H9 (cell line): ENCODE measurements at regions not wholly inside any gene's neighbourhood (a gene's known extent, or its start where the extent isn't known, plus 50 kb on each side); places are given as distances from the start of the nearest gene placed in this dataset.

Source experiments
- DNase-seq: peaks from one replicate; pipeline ENCODE4 v3.0.0-alpha.2; 2017
- H2AFZ ChIP-seq: one replicate; pipeline ENCODE4 v1.6.1; 2013; ENCODE audit warnings: mild to moderate bottlenecking, low read length, control low read depth, moderate library complexity
- H2AK5ac ChIP-seq: 2 replicates; pipeline ENCODE4 v1.6.1; 2013; ENCODE audit warnings: low read length, control low read depth, mixed read lengths; ENCODE audit not compliant: insufficient read length
- H2BK120ac ChIP-seq: one replicate; pipeline ENCODE4 v1.6.1; 2013; ENCODE audit warnings: low read depth, mild to moderate bottlenecking, low read length, control low read depth, inconsistent platforms; ENCODE audit not compliant: poor library complexity, severe bottlenecking
- H2BK12ac ChIP-seq: 2 replicates; pipeline ENCODE4 v1.6.1; 2013; ENCODE audit warnings: low read length, control low read depth, mixed read lengths, low read depth; ENCODE audit not compliant: insufficient read length
- H2BK15ac ChIP-seq: 2 replicates; pipeline ENCODE4 v1.6.1; 2013; ENCODE audit warnings: low read depth, low read length, control low read depth
- H2BK20ac ChIP-seq: one replicate; pipeline ENCODE4 v1.6.1; 2013; ENCODE audit warnings: low read depth, mild to moderate bottlenecking, low read length, control low read depth, inconsistent platforms; ENCODE audit not compliant: poor library complexity, severe bottlenecking
- H2BK5ac ChIP-seq: 2 replicates; pipeline ENCODE4 v1.6.1; 2013; ENCODE audit warnings: low read length, control low read depth, mixed read lengths; ENCODE audit not compliant: insufficient read length
- H3K14ac ChIP-seq: 2 replicates; pipeline ENCODE4 v1.6.1; 2013; ENCODE audit warnings: low read length, control low read depth; ENCODE audit not compliant: insufficient read depth
- H3K18ac ChIP-seq: 2 replicates; pipeline ENCODE4 v1.6.1; 2013; ENCODE audit warnings: low read depth, mild to moderate bottlenecking, mixed read lengths, low read length, control low read depth; ENCODE audit not compliant: insufficient read length
- H3K23ac ChIP-seq: 2 replicates; pipeline ENCODE4 v1.6.1; 2013; ENCODE audit warnings: low read length, control low read depth, mixed read lengths, low read depth; ENCODE audit not compliant: insufficient read length
- H3K23me2 ChIP-seq: 2 replicates; pipeline ENCODE4 v1.6.1; 2013; ENCODE audit warnings: low read depth, mild to moderate bottlenecking, mixed read lengths, low read length, control low read depth; ENCODE audit not compliant: insufficient read length, poor library complexity, severe bottlenecking
- H3K27ac ChIP-seq: 2 replicates; pipeline ENCODE4 v1.5.1; 2013; ENCODE audit warnings: low read length, control low read depth, mixed read lengths, low read depth; ENCODE audit not compliant: insufficient read length
- H3K27me3 ChIP-seq: 2 replicates; pipeline ENCODE4 v1.6.1; 2013; ENCODE audit warnings: low read length, control low read depth, inconsistent platforms; ENCODE audit not compliant: insufficient read depth
- H3K4ac ChIP-seq: 2 replicates; pipeline ENCODE4 v1.6.1; 2013; ENCODE audit warnings: low read depth, mild to moderate bottlenecking, control low read depth, inconsistent platforms, low read length, moderate library complexity
- H3K4me1 ChIP-seq: 2 replicates; pipeline ENCODE4 v1.6.1; 2013; ENCODE audit warnings: low read length, control low read depth, inconsistent platforms; ENCODE audit not compliant: insufficient read depth
- H3K4me2 ChIP-seq: 2 replicates; pipeline ENCODE4 v1.6.1; 2013; ENCODE audit warnings: low read length, control low read depth, mixed read lengths; ENCODE audit not compliant: insufficient read length, insufficient read depth
- H3K56ac ChIP-seq: 2 replicates; pipeline ENCODE4 v1.6.1; 2013; ENCODE audit warnings: low read depth, mild to moderate bottlenecking, mixed read lengths, low read length, control low read depth; ENCODE audit not compliant: insufficient read length
- H3K79me1 ChIP-seq: 2 replicates; pipeline ENCODE4 v1.6.1; 2013; ENCODE audit warnings: low read depth, mild to moderate bottlenecking, moderate library complexity, low read length, control low read depth, inconsistent platforms; ENCODE audit not compliant: insufficient read depth, poor library complexity, severe bottlenecking
- H3K79me2 ChIP-seq: 2 replicates; pipeline ENCODE4 v1.6.1; 2013; ENCODE audit warnings: low read length, control low read depth, inconsistent platforms; ENCODE audit not compliant: insufficient read depth
- H3K9ac ChIP-seq: 2 replicates; pipeline ENCODE4 v1.6.1; 2013; ENCODE audit warnings: low read length, control low read depth, mixed read lengths; ENCODE audit not compliant: insufficient read length; ENCODE audit errors: extremely low read depth
- H3K9me3 ChIP-seq: one replicate; pipeline ENCODE4 v1.6.1; 2013; ENCODE audit warnings: low read depth, low read length, inconsistent platforms; ENCODE audit not compliant: control insufficient read depth
- H3T11ph ChIP-seq: one replicate; pipeline ENCODE4 v1.6.1; 2013; ENCODE audit warnings: mild to moderate bottlenecking, low read length, control low read depth, inconsistent platforms
- H4K20me1 ChIP-seq: one replicate; pipeline ENCODE4 v1.6.1; 2013; ENCODE audit not compliant: control insufficient read depth, insufficient read length, insufficient read depth
- H4K5ac ChIP-seq: 2 replicates; pipeline ENCODE4 v1.6.1; 2013; ENCODE audit warnings: low read depth, mild to moderate bottlenecking, mixed read lengths, low read length, control low read depth; ENCODE audit not compliant: insufficient read length
- H4K8ac ChIP-seq: replicated peaks from 2 replicates; pipeline ENCODE4 v1.6.1; 2013; ENCODE audit warnings: low read length, control low read depth, mixed read lengths, low read depth; ENCODE audit not compliant: insufficient read length
- H4K91ac ChIP-seq: 2 replicates; pipeline ENCODE4 v1.6.1; 2013; ENCODE audit warnings: low read depth, mild to moderate bottlenecking, moderate library complexity, mixed read lengths, low read length, control low read depth; ENCODE audit not compliant: insufficient read length
- H3K27ac Mint-ChIP-seq, 3 experiments: 2 replicates in 2 of 3; 3 replicates in 1 of 3; pipeline ENCODE4 v1.8.0; 2020 to 2021; ENCODE audit warnings: mixed read lengths in 3 of 3, mild to moderate bottlenecking in 1 of 3, moderate library complexity in 1 of 3
- H3K27me3 Mint-ChIP-seq: 2 replicates; pipeline ENCODE4 v1.8.0; 2021; ENCODE audit warnings: low read depth, mild to moderate bottlenecking, moderate library complexity, mixed read lengths
- H3K36me3 Mint-ChIP-seq, 3 experiments: 2 replicates in 2 of 3; 3 replicates in 1 of 3; pipeline ENCODE4 v1.8.0; 2020 to 2021; ENCODE audit warnings: low read depth in 3 of 3, mixed read lengths in 3 of 3; ENCODE audit not compliant: insufficient read depth in 1 of 3
- H3K4me1 Mint-ChIP-seq, 2 experiments: 2 replicates each; pipeline ENCODE4 v1.8.0; 2020; ENCODE audit warnings: mixed read lengths in 2 of 2
- H3K4me3 Mint-ChIP-seq, 2 experiments: 2 replicates in 1 of 2; 3 replicates in 1 of 2; pipeline ENCODE4 v1.8.0; 2020 to 2021; ENCODE audit warnings: mild to moderate bottlenecking in 2 of 2, mixed read lengths in 2 of 2, moderate library complexity in 1 of 2
- H3K9me3 Mint-ChIP-seq, 2 experiments: 2 replicates in 1 of 2; 3 replicates in 1 of 2; pipeline ENCODE4 v1.8.0; 2020; ENCODE audit warnings: mild to moderate bottlenecking in 2 of 2, mixed read lengths in 2 of 2, moderate library complexity in 1 of 2
- WGBS: extraction: QIAGEN DNeasy Blood & Tissue Kit; methylation state at CpG from one replicate; pipeline ENCODE4 v1.1.7; 2013; ENCODE audit warnings: missing lambda C conversion rate, low lambda C conversion rate, mixed read lengths; ENCODE audit not compliant: insufficient read length; ENCODE audit errors: extremely low coverage; 5-methylcytosine and 5-hydroxymethylcytosine counted together
- TF ChIP-seq, protein P1 (sequence below): fragments of 200-600 bp; sonication (generic); conservative IDR thresholded peaks from 3 replicates; pipeline ENCODE4 v1.8.0; 2021; ENCODE audit warnings: antibody characterized with exemption, mild to moderate bottlenecking

GRCh38 chr5:159772698-159773061 lies 143.6 kb upstream of the ADRA1B start:
- no peak overlapping the region for H4K8ac ChIP-seq
- H3K27ac Mint-ChIP-seq: no peak overlapping the region
- peak overlapping the region; percentile 28 to 39; a peak in 4 of 5 replicates for H3K4me3 Mint-ChIP-seq
- H3K23ac ChIP-seq: no peak overlapping the region
- peaks cover 6% of the 10 kb centered on the region for H3K23me2 ChIP-seq
- H3K27me3 Mint-ChIP-seq: peaks cover 14% of the 10 kb centered on the region
- no peak overlapping the region for H3T11ph ChIP-seq
- no peak overlapping the region for H3K9ac ChIP-seq
- no peak overlapping the region for H3K18ac ChIP-seq
- TF ChIP-seq, protein P1, sequence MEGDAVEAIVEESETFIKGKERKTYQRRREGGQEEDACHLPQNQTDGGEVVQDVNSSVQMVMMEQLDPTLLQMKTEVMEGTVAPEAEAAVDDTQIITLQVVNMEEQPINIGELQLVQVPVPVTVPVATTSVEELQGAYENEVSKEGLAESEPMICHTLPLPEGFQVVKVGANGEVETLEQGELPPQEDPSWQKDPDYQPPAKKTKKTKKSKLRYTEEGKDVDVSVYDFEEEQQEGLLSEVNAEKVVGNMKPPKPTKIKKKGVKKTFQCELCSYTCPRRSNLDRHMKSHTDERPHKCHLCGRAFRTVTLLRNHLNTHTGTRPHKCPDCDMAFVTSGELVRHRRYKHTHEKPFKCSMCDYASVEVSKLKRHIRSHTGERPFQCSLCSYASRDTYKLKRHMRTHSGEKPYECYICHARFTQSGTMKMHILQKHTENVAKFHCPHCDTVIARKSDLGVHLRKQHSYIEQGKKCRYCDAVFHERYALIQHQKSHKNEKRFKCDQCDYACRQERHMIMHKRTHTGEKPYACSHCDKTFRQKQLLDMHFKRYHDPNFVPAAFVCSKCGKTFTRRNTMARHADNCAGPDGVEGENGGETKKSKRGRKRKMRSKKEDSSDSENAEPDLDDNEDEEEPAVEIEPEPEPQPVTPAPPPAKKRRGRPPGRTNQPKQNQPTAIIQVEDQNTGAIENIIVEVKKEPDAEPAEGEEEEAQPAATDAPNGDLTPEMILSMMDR: no peak
- peaks cover 0 to 4% (median 3%) of the 10 kb centered on the region in 3 experiments; a peak in 2 of 7 replicates for H3K36me3 Mint-ChIP-seq
- no peak overlapping the region for H4K5ac ChIP-seq
- no peak for DNase-seq
- no peak overlapping the region for H2AK5ac ChIP-seq
- H3K9me3 Mint-ChIP-seq: peaks cover 0 to 2% of the 10 kb centered on the region in 2 experiments; a peak in 3 of 5 replicates
- H3K14ac ChIP-seq: no peak overlapping the region
- H3K27me3 ChIP-seq: no peaks in the 10 kb centered on the region
- H2BK12ac ChIP-seq: no peak overlapping the region
- H3K79me1 ChIP-seq: no peaks in the 10 kb centered on the region
- H3K4ac ChIP-seq: no peak overlapping the region
- no peaks in the 10 kb centered on the region for H3K79me2 ChIP-seq
- peaks cover 38 to 39% of the 10 kb centered on the region in 2 experiments for H3K4me1 Mint-ChIP-seq
- WGBS: no CpG with 5 or more reads among the region's 6 CpGs
- no peak overlapping the region for H2AFZ ChIP-seq
- H3K4me1 ChIP-seq: peaks cover 9% of the 10 kb centered on the region; the same call in 1 of the 2 replicates
- no peak overlapping the region for H3K56ac ChIP-seq
- H2BK120ac ChIP-seq: no peak overlapping the region
- H2BK20ac ChIP-seq: no peak overlapping the region
- H2BK15ac ChIP-seq: no peak overlapping the region
- H3K9me3 ChIP-seq: no peaks in the 10 kb centered on the region
- no peak overlapping the region for H3K27ac ChIP-seq
- no peaks in the 10 kb centered on the region for H4K20me1 ChIP-seq
- H2BK5ac ChIP-seq: no peak overlapping the region
- peak overlapping the region; percentile 9 for H3K4me2 ChIP-seq
- H4K91ac ChIP-seq: no peak overlapping the region
